Liver (tissue), 7 donors: ENCODE measurements at regions not wholly inside any gene's neighbourhood (a gene's known extent, or its start where the extent isn't known, plus 50 kb on each side); places are given as distances from the start of the nearest gene placed in this dataset.

ENCODE experiments used
- DNase-seq: peaks from one replicate; pipeline ENCODE4 v3.0.0-alpha.2; 2017; ENCODE audit warnings: low spot score
- H3K27ac ChIP-seq, 2 donors: one replicate each; pipeline ENCODE4 v1.7.0; 2013; ENCODE audit warnings: inconsistent platforms in 2 of 2, low read length in 2 of 2, control low read depth in 1 of 2, low read depth in 1 of 2, mild to moderate bottlenecking in 1 of 2
- H3K27me3 ChIP-seq, 4 donors: one replicate each; pipeline versions ENCODE4 v1.6.1 to v1.7.0; 2013; ENCODE audit warnings: low read length in 3 of 4, inconsistent platforms in 1 of 4, mild to moderate bottlenecking in 1 of 4, moderate library complexity in 1 of 4; ENCODE audit not compliant: control insufficient read depth in 4 of 4, insufficient read depth in 4 of 4
- H3K36me3 ChIP-seq, 4 donors: one replicate each; pipeline versions ENCODE4 v1.6.1 to v1.7.0; 2013; ENCODE audit warnings: low read length in 3 of 4, mild to moderate bottlenecking in 3 of 4, low read depth in 1 of 4, moderate library complexity in 1 of 4; ENCODE audit not compliant: control insufficient read depth in 4 of 4, insufficient read depth in 3 of 4
- H3K4me1 ChIP-seq, 4 donors: one replicate each; pipeline versions ENCODE4 v1.6.1 to v1.7.0; 2013; ENCODE audit warnings: low read length in 3 of 4, mild to moderate bottlenecking in 3 of 4, moderate library complexity in 1 of 4; ENCODE audit not compliant: control insufficient read depth in 4 of 4, insufficient read depth in 4 of 4
- H3K4me3 ChIP-seq, 3 donors: one replicate each; pipeline versions ENCODE4 v1.6.1 to v1.7.0; 2013; ENCODE audit warnings: low read length in 3 of 3, control low read depth in 1 of 3, low read depth in 1 of 3, mild to moderate bottlenecking in 1 of 3
- H3K9ac ChIP-seq, 2 donors: one replicate each; pipeline ENCODE4 v1.7.0; 2013; ENCODE audit warnings: low read length in 2 of 2, mild to moderate bottlenecking in 2 of 2, moderate library complexity in 2 of 2, control low read depth in 1 of 2, low read depth in 1 of 2
- H3K9me3 ChIP-seq, 4 donors: one replicate each; pipeline versions ENCODE4 v1.6.1 to v1.7.0; 2013; ENCODE audit warnings: low read length in 3 of 4; ENCODE audit not compliant: control insufficient read depth in 4 of 4
- ATF3 ChIP-seq: IDR thresholded peaks from 2 replicates; pipeline ENCODE4 v1.6.1; 2016; ENCODE audit warnings: antibody characterized with exemption
- FOXA1 ChIP-seq: IDR thresholded peaks from 2 replicates; pipeline ENCODE4 v1.6.1; 2016; ENCODE audit warnings: antibody characterized with exemption
- FOXA2 ChIP-seq: IDR thresholded peaks from 2 replicates; pipeline ENCODE4 v1.6.1; 2016; ENCODE audit warnings: antibody characterized with exemption
- HNF4A ChIP-seq, 2 donors: conservative IDR thresholded peaks; 2 replicates each; pipeline ENCODE4 v1.6.1; 2016; ENCODE audit warnings: antibody characterized with exemption in 2 of 2, mild to moderate bottlenecking in 2 of 2
- HNF4G ChIP-seq: IDR thresholded peaks from 2 replicates; pipeline ENCODE4 v1.6.1; 2016; ENCODE audit warnings: antibody characterized with exemption
- JUND ChIP-seq, 2 donors: IDR thresholded peaks; 2 replicates each; pipeline ENCODE4 v1.6.1; 2016; ENCODE audit warnings: antibody characterized with exemption in 2 of 2
- NR2F2 ChIP-seq: IDR thresholded peaks from 2 replicates; pipeline ENCODE4 v1.6.1; 2016; ENCODE audit warnings: antibody characterized with exemption
- RAD21 ChIP-seq, 2 donors: IDR thresholded peaks; 2 replicates each; pipeline ENCODE4 v1.6.1; 2016; ENCODE audit warnings: antibody characterized with exemption in 2 of 2, mild to moderate bottlenecking in 2 of 2
- REST ChIP-seq: IDR thresholded peaks from 2 replicates; pipeline ENCODE4 v1.6.1; 2016; ENCODE audit warnings: antibody characterized with exemption, mild to moderate bottlenecking
- RXRA ChIP-seq, 2 donors: IDR thresholded peaks; 2 replicates each; pipeline ENCODE4 v1.6.1; 2017 to 2018; ENCODE audit warnings: antibody characterized with exemption in 2 of 2, mild to moderate bottlenecking in 1 of 2
- SP1 ChIP-seq: IDR thresholded peaks from 2 replicates; pipeline ENCODE4 v1.6.1; 2018; ENCODE audit warnings: antibody characterized with exemption, mild to moderate bottlenecking
- TAF1 ChIP-seq: conservative IDR thresholded peaks from 2 replicates; pipeline ENCODE4 v1.6.1; 2016; ENCODE audit warnings: antibody characterized with exemption, mild to moderate bottlenecking
- YY1 ChIP-seq: IDR thresholded peaks from 2 replicates; pipeline ENCODE4 v1.6.1; 2016; ENCODE audit warnings: antibody characterized with exemption, mild to moderate bottlenecking
- ZBTB33 ChIP-seq: IDR thresholded peaks from 2 replicates; pipeline ENCODE4 v1.6.1; 2016; ENCODE audit warnings: antibody characterized with exemption
- WGBS: extraction: QIAGEN DNeasy Blood & Tissue Kit; methylation state at CpG from one replicate; pipeline ENCODE4 v1.1.7; 2013; 5-methylcytosine and 5-hydroxymethylcytosine counted together
- donor health status: healthy.
- donor health status: healthy.
- donor health status: healthy.
- donor health status: healthy.

GRCh38 chr13:53131361-53131760 lies 102.7 kb downstream of the OLFM4 start:
- Histone ChIP-seq H3K9ac (no peak overlapping the region), H3K27ac (no peak overlapping the region), H3K27me3 (peaks cover 0 to 2% (median 0%) of the 10 kb centered on the region in 4 donors), H3K4me3 (no peak overlapping the region), H3K4me1 (no peaks in the 10 kb centered on the region), H3K9me3 (peaks cover 0 to 4% (median 0%) of the 10 kb centered on the region in 4 donors), H3K36me3 (no peaks in the 10 kb centered on the region)
- 74% methylated on average over 3 of the region's 3 CpGs for WGBS
- TF ChIP-seq SP1 (no peak), YY1 (no peak), RXRA (IDR thresholded peaks at IDR 0.05) (no peak), TAF1 (no peak), REST (no peak), NR2F2 (no peak), RAD21 (IDR thresholded peaks at IDR 0.05) (no peak), ATF3 (no peak), HNF4G (no peak), FOXA1 (no peak), HNF4A (conservative IDR thresholded peaks at IDR 0.05) (no peak), ZBTB33 (no peak)
- no peak for DNase-seq

GRCh38 chr13:53135301-53135700 lies 106.7 kb downstream of the OLFM4 start:
- Histone ChIP-seq H3K9ac (no peak overlapping the region), H3K9me3 (peaks cover 0 to 4% (median 0%) of the 10 kb centered on the region in 4 donors), H3K27me3 (peaks cover 0 to 3% (median 1%) of the 10 kb centered on the region in 4 donors), H3K27ac (no peak overlapping the region), H3K4me3 (no peak overlapping the region), H3K36me3 (no peaks in the 10 kb centered on the region), H3K4me1 (no peaks in the 10 kb centered on the region)
- 58% methylated on average over 2 of the region's 2 CpGs for whole genome bisulfite sequencing
- DNase-seq, result no peak
- no peak for TF ChIP-seq TAF1
- no peak for TF ChIP-seq ZBTB33
- no peak for TF ChIP-seq FOXA1
- TF ChIP-seq HNF4A (conservative IDR thresholded peaks at IDR 0.05), result no peak
- TF ChIP-seq RAD21 (IDR thresholded peaks at IDR 0.05), result no peak
- no peak for TF ChIP-seq FOXA2
- no peak for TF ChIP-seq JUND (IDR thresholded peaks at IDR 0.05)
- no peak for TF ChIP-seq REST
